NCI-H82 (cell line): ENCODE measurements at regions not wholly inside any gene's neighbourhood (a gene's known extent, or its start where the extent isn't known, plus 50 kb on each side); places are given as distances from the start of the nearest gene placed in this dataset.

Source experiments
- DNase-seq: peaks from one replicate; lab custom pipeline; 2025; lab: John Stamatoyannopoulos, UW

- DNase-seq: no peak
Measured at GRCh38 chr14:98290596-98290995, 981.4 kb downstream of the BCL11B start.

DNA sequence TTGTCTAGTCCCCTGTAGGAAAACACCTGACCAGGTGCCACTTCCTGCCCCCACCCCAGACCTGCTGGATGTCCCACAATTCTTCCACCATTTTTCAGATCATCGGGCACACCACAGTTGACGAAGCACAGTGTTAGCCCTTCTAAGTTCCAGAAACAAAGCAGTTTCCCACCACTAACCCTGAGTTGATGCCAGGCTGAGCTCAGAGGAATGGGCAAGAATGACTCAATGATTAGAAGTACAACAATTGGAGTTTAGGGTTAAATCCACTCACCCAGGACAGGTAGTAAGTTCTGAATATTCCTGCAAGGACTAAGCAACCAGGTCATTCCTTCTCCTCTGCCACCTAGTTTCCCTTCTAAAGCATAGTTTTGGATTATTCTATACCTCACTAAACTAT lies 979.8 kb downstream of the BCL11B start:
- DNase-seq: no peak

- no peak for DNase-seq
Measured at GRCh38 chr14:98293576-98293975, 978.4 kb downstream of the BCL11B start.

GRCh38 chr14:98296895-98297294 lies 975.1 kb downstream of the BCL11B start:
- no peak for DNase-seq

DNA sequence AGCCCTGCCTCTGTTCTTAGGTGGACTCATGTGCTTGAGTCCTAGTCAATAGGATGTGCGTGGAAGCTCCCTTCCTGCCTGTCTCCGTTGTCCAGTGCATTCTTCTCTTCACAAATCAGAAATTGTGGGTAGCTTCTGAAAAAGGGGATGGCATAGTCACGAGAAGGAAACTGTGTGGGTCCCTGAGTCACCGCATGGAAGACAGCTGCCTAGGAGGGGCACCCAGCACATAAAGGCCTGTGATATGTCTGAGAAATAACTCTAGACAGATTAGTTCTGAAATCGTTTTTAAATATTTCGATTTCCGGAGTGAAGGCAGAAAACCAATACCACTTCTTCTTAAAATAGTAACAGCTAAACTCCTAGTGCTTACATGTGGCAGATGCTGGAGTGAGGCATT lies 974.4 kb downstream of the BCL11B start:
- no peak for DNase-seq

DNA sequence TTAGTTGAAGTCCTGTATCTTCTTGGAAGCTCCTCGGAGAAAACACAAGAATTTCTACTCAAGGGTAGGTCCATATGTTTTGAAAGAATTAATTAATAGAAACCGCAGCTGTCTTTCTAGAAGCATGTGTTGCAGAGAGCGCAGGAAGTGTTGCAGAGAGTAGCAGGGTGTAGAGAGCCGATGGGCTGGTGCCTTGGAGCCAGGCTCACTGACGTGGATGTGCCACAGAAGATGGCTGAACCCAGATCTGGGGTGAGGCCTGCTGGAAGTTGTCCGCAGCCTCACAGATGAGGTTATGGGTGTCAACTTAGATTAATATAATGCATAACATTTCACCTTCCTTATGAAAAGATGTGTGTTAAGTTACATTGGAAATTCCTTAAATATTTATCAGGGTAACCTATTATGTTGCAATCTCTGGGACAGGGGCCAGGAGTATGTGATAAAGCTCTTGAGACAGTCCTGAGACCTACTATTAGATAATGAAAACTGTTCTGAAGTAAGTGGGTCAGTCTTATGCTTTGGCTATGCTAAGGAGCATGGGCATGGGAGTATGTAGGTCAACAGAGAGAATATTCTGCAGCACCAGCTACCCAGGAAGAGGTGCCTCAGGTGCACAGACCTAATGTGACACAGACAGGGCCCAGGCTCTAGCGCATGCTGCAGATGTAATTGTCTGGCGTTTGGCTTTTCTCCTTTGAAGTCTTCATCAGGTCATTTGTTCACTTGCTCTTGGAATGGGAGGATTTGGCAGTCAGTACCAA lies 973.3 kb downstream of the BCL11B start:
- no peak for DNase-seq

DNA sequence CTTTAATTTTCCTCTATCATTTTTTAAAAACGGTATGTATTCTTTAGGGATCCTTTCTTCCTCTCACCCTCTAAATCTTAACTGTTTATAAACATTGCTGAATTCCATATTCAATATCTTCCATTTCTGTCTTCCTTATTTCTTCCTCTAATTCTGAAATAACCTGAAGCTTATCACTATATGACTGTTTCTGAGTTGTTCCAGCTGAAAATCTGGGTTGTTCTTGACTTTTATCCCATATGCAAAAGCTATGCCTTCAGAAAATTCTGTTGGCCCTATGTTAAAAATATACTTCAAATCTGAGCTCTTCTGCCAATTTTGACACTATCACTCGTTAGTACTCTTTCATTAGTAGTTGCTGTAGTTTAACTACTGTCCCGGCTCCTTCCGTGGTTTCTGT lies 970.3 kb downstream of the BCL11B start:
- DNase-seq: no peak

GRCh38 chr14:98304574-98304973 lies 967.4 kb downstream of the BCL11B start:
- no peak for DNase-seq

DNA sequence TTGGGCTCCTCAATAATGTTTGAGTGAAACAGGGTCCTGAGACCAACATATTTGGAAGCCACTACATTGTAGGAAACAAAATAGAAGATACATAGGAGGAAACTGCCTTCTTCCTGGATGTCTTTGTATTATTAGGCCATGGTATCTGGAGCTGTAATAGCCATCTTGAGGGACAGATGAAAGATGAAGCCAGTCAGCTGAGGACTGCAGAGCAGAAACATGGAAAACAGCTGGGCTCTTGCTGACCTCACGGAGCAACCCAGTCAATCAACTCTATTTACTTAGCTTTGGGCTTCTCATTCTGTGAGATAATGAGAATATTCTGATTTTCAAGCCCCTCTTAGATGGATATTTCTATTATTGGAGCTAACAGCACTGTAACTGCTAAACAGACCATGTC lies 962.4 kb downstream of the BCL11B start:
- no peak for DNase-seq

- no peak for DNase-seq
Measured at GRCh38 chr14:98312006-98312405, 960.0 kb downstream of the BCL11B start.

GRCh38 chr14:98321841-98322240 lies 950.2 kb downstream of the BCL11B start:
- no peak for DNase-seq

GRCh38 chr14:98323836-98324235 lies 948.2 kb downstream of the BCL11B start:
- DNase-seq: no peak

GRCh38 chr14:98325761-98326160 lies 946.2 kb downstream of the BCL11B start:
- DNase-seq: no peak

DNA sequence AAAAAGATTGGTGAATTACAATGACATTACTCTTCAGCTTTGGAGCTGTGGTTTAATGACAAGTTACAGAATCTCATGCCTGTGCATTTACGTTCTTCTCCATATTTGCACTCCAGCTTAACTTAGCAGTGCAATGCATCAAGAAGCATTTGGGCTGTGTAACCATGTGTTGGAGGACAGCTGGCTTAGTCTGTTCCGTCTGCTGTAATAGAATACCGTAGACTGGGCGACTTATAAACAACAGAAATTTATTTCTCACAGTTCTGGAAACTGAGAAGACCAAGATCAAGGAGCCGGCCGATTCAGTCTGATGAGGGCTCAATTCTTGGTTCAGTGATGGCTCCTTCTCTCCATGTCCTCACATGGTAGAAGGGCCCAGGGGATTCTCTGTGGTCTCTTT lies 943.5 kb downstream of the BCL11B start:
- peak; percentile 45 for DNase-seq

DNA sequence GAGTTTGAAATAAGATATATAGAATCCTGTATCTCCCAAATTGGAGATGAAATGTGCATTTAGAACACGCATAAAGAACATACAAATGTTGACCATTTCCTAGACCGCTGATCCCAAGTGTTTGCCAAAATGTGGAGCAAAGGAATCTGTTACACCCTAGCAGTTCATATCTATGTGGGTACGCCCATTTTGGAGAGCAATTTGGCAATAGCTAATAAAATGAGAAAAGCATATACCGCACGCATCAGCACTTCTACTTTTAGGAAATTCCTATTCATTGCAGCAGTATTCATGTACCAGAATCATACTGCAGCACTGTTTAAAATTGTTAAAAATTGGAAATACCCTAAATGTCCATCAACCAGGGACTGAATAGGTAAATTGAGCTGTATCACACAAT lies 937.8 kb downstream of the BCL11B start:
- no peak for DNase-seq

DNA sequence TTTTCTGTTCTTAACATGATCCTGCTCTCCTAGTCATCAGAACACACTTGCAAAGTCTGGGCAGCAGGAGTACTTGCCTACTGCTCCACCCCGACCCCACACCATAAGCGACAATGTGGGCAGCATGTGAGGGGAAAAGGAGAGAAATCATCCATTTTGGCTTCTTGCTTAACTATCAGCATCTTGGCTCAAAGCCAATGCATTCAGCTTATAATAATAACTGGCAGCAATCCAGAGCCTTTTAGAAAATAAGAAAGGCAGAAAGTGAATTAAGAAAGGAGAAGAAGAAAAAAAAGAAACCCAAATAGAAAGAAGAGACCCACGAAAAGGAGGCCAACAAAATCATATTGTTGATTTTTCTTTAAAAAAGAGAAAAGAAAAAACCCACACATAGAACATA lies 930.8 kb downstream of the BCL11B start:
- no peak for DNase-seq

DNA sequence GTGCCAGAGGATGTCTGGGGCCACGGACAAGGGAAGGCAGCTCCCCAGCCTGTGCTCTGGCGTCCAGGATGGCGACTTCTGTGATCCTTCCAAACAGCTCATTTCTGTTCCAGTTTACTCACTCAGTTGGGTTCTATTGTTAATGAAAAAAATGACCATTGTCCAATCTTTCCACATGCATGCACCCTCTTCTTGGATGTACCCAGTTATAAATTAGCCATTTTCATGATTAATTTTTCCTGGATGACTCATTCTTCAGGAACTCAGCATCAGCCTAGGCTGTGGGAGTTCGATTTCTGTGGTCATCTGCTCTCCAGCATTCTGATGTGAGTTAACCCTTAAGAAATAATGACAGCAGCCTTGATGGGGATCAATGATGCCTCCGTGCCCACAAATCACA lies 926.8 kb downstream of the BCL11B start:
- DNase-seq: no peak

DNA sequence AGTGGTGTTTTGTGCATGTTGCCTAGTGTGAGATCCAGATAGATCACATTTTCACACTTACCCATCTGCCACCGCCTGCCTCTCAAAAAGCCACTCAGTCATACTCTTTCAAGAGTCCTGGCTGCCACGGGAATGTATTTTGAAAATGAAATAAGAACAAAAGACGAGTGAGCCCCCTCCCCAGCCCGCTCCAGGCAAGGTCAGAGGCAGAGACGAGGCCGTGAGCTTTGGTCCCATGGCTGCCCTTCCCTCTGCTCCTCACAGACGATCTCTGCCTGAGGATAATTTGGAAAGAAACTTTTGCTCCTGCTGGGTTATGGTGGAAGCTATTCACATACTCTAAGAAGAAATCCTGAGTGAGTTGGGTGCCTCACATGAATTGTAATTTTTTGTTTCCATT lies 924.3 kb downstream of the BCL11B start:
- no peak for DNase-seq

DNA sequence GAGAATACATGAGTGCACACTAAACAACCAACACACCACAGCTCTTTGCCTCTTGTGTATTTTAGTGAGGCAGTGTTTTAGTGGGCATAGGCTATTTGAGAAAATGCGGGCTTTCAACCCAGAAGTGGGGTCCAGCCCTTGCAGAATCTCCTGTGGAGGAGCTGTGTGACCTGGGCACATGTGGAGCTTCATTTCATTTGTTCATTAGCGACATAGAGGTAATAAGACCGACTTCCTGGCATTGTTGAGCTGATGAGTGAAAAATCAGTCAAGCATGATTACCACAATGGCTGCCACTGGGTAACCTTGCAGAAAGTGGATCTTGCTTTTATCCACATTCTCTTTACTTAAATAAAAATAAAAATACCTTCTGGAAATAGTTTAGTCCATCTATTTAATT lies 923.5 kb downstream of the BCL11B start:
- DNase-seq: no peak

- DNase-seq: no peak
Measured at GRCh38 chr14:98350213-98350612, 921.8 kb downstream of the BCL11B start.

GRCh38 chr14:98364961-98365360 lies 907.0 kb downstream of the BCL11B start:
- DNase-seq: no peak

DNA sequence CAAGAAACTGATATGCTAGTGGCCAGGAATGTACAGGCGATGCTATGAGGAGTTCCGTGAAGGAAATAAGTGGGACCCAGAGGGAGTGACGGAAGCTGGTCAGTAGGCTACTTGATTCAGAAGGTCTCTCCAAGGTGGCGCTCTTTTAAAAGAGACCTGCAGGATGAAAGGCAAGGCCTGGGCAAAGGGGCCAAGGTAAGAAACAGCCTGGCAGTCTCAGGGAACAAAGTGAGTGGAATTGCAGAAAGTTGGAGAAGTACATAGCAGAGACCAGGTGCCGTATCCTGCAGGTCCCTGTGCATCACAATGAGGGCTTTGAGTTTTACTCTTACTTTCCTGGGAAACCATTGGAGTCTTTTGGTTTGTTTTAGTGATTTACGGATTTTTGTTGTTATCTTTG lies 905.6 kb downstream of the BCL11B start:
- DNase-seq: no peak

- no peak for DNase-seq
Measured at GRCh38 chr14:98368221-98368620, 903.8 kb downstream of the BCL11B start.

- no peak for DNase-seq
Measured at GRCh38 chr14:98368916-98369315, 903.1 kb downstream of the BCL11B start.
